Sigmoid colon (tissue), 6 donors: ENCODE measurements at regions not wholly inside any gene's neighbourhood (a gene's known extent, or its start where the extent isn't known, plus 50 kb on each side); places are given as distances from the start of the nearest gene placed in this dataset.
"Not testable (repeated sequence)": the region's sequence is repeated elsewhere in the genome, so short reads cannot be mapped to it uniquely, and the experiment has no call there.

Experiments
- DNase-seq: peaks from one replicate; pipeline ENCODE4 v3.0.0-alpha.2; 2019
- H3K27ac ChIP-seq, 4 donors: fragments of 200-600 bp; sonication (generic); one replicate each; pipeline ENCODE4 v1.5.1; 2016 to 2019; ENCODE audit warnings: mild to moderate bottlenecking in 1 of 4
- H3K27me3 ChIP-seq, 3 donors: fragments of 200-600 bp; sonication (generic); one replicate each; pipeline ENCODE4 v1.5.1; 2019; ENCODE audit warnings: mild to moderate bottlenecking in 1 of 3
- H3K36me3 ChIP-seq, 4 donors: fragments of 200-600 bp; sonication (generic); one replicate each; pipeline ENCODE4 v1.5.1; 2016 to 2019
- H3K4me1 ChIP-seq, 4 donors: fragments of 200-600 bp; sonication (generic); one replicate each; pipeline ENCODE4 v1.5.1; 2017 to 2019
- H3K4me3 ChIP-seq, 4 donors: fragments of 200-600 bp; sonication (generic); one replicate each; pipeline ENCODE4 v1.5.1; 2017 to 2019; ENCODE audit warnings: mild to moderate bottlenecking in 2 of 4, moderate library complexity in 1 of 4
- H3K9me3 ChIP-seq, 4 donors: fragments of 200-600 bp in 3 of 4; sonication (generic) in 3 of 4; one replicate each; pipeline versions ENCODE4 v1.5.1 to v1.6.1; 2013 to 2019
- CTCF ChIP-seq, 4 experiments: fragments of 450-650 bp in 3 of 4; fragments of 200-600 bp in 1 of 4; IDR thresholded peaks; one replicate each; pipeline ENCODE4 v1.5.1; 2016 to 2019; ENCODE audit warnings: antibody characterized with exemption in 4 of 4, mild to moderate bottlenecking in 3 of 4, moderate library complexity in 2 of 4
- EP300 ChIP-seq, 4 donors: sonication (generic); formaldehyde crosslinking; IDR thresholded peaks; one replicate each; pipeline ENCODE4 v1.6.1; 2017; ENCODE audit warnings: antibody characterized with exemption in 4 of 4
- POLR2A ChIP-seq, 2 donors: fragments of 450-650 bp; IDR thresholded peaks; one replicate each; pipeline ENCODE4 v1.6.1; 2016; ENCODE audit warnings: antibody characterized with exemption in 2 of 2, mild to moderate bottlenecking in 2 of 2, moderate library complexity in 2 of 2
- POLR2AphosphoS5 ChIP-seq, 4 donors: sonication (generic); formaldehyde crosslinking; IDR thresholded peaks; one replicate each; pipeline ENCODE4 v1.6.1; 2017; ENCODE audit warnings: antibody characterized with exemption in 4 of 4
- WGBS, 2 donors: extraction: QIAGEN DNeasy Blood & Tissue Kit; methylation state at CpG; one replicate each; pipeline ENCODE4 v1.1.7; 2013; 5-methylcytosine and 5-hydroxymethylcytosine counted together
- intact Hi-C: fragments of 100-400 bp; cut with DNase I; formaldehyde crosslinking; loops from one replicate; pipeline ENCODE4 v1.15.1; 2023
- donor health status: healthy with polysubstance abuse.
- donor health status: healthy.

GRCh38 chr7:125201002-125201401 is 271.4 kb upstream of the POT1 start:
- intact Hi-C loops = no loop called here
- H3K4me3 ChIP-seq = no peak overlapping the region
- DNase-seq = no peak
- no peaks in the 10 kb centered on the region for H3K36me3 ChIP-seq
- WGBS, 2 donors = 75 to 82% methylated on average over 4 of the region's 4 CpGs
- TF ChIP-seq POLR2A (IDR thresholded peaks at IDR 0.05) (no peak), EP300 (IDR thresholded peaks at IDR 0.05) (no peak), CTCF (IDR thresholded peaks at IDR 0.05) (no peak), POLR2AphosphoS5 (IDR thresholded peaks at IDR 0.05) (no peak)
- H3K27me3 ChIP-seq = no peaks in the 10 kb centered on the region
- no peak overlapping the region for H3K27ac ChIP-seq
- no peaks in the 10 kb centered on the region for H3K4me1 ChIP-seq
- H3K9me3 ChIP-seq = no peaks in the 10 kb centered on the region

DNA sequence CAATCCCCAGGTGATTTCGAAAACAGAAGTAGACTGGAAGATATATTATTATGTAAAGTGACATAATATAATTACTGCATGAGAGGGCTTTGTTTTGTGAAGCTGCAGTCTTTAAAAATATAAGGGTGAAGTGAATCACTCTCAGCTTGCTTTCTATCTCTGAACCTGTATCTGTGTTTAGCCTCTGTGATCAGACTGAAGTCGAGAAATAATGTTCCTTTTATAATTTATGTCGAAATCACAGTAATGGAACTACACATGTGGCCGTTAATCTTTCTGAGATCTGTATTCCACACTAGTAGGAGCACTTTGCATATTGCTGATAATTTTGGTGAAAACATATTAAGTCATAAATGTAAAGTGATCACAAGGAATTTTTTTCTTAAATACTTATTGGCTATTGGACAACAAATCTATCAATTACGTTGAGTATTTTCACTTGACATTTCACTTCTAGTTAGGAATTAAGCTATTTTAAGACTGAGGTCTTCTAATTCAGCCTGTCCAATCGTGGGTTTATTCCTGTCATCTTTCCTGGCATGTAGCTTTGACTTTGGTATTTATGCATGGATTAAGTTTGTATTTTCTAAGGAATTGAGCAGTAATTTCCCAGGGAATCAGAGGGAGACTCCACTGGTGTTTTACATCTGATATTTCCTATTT is 268.2 kb upstream of the POT1 start:
- H3K27ac ChIP-seq = no peak overlapping the region
- WGBS, 2 donors = 66 to 72% methylated on average over 6 of the region's 6 CpGs
- H3K4me3 ChIP-seq = no peak overlapping the region
- no peaks in the 10 kb centered on the region for H3K4me1 ChIP-seq
- intact Hi-C loops = no loop called here
- H3K9me3 ChIP-seq = peaks cover 0 to 3% (median 0%) of the 10 kb centered on the region in 4 donors
- TF ChIP-seq POLR2AphosphoS5 (IDR thresholded peaks at IDR 0.05) (no peak), EP300 (IDR thresholded peaks at IDR 0.05) (no peak), CTCF (IDR thresholded peaks at IDR 0.05) (no peak), POLR2A (IDR thresholded peaks at IDR 0.05) (no peak)
- no peaks in the 10 kb centered on the region for H3K36me3 ChIP-seq
- no peaks in the 10 kb centered on the region for H3K27me3 ChIP-seq
- no peak for DNase-seq

DNA sequence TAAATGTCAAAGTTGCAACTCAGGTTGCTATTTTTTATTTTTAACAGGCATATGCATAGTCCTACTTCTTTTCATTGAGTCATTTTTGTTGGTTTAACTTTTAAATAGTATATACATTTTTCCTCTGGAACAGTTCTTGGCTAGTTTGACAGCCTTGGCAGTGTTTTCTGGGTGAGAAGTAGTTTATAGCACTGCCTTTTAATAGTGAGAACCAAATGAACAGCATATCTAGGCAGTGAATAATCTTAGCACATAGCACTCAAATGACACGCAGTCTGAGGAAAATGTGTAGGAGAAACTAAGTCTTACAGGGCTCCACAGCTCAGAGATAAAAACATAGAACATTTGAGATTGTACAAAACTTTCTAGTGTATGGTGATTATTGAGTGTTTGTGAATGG is 265.5 kb upstream of the POT1 start:
- no peaks in the 10 kb centered on the region for H3K27me3 ChIP-seq
- H3K4me1 ChIP-seq = no peaks in the 10 kb centered on the region
- H3K4me3 ChIP-seq = no peak overlapping the region
- H3K9me3 ChIP-seq = peaks cover 0 to 3% (median 0%) of the 10 kb centered on the region in 4 donors
- no peak for TF ChIP-seq POLR2AphosphoS5 (IDR thresholded peaks at IDR 0.05)
- no peak for TF ChIP-seq EP300 (IDR thresholded peaks at IDR 0.05)
- no peak for TF ChIP-seq CTCF (IDR thresholded peaks at IDR 0.05)
- TF ChIP-seq POLR2A (IDR thresholded peaks at IDR 0.05) = no peak
- no peak for DNase-seq
- H3K36me3 ChIP-seq = no peaks in the 10 kb centered on the region
- no peak overlapping the region for H3K27ac ChIP-seq
- intact Hi-C loops = no loop called here
- WGBS, 2 donors = 73 to 83% methylated on average over 1 of the region's 1 CpG

DNA sequence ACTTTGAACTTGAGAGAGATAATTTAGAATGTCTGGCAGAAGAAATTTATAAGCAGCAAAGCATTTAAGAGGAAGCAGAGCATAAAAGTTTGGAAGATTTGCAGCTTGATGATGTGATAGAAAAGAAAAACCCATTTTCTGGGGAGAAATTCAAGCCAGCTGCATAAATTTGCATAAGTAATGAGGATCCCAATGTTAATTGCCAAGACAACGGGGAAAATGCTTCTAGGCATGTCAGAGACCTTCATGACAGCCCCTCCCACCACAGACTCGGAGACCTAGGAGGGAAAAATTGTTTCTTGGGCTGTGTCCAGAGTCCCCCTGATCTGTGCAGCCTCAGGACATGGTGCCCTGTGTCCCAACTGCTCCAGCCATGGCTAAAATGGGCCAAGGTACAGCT is 263.6 kb upstream of the POT1 start:
- no peak for TF ChIP-seq POLR2A (IDR thresholded peaks at IDR 0.05)
- no peak for TF ChIP-seq EP300 (IDR thresholded peaks at IDR 0.05)
- no peak for TF ChIP-seq POLR2AphosphoS5 (IDR thresholded peaks at IDR 0.05)
- no peak for TF ChIP-seq CTCF (IDR thresholded peaks at IDR 0.05)
- intact Hi-C loops = no loop called here
- 33 to 76% methylated on average over 2 of the region's 2 CpGs for WGBS, 2 donors

DNA sequence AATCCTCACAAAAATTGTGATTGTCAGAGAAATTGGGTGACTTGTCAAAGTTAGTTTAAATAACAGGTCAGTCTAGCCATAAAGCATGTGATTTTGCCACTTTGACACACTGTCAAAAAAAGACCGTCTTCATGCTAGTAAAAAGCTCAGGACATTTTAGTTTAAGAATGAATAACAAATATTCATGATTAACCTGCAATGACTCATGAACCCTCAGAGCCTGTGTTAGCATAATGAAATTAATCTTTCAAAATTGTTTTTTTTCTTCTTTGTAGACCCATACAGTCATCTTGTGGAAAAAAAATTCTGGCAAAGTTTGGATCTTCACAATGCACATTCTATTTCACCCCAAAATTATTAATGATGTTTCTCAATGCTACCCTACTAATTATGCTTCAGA is 255.2 kb upstream of the POT1 start:
- TF ChIP-seq EP300 (IDR thresholded peaks at IDR 0.05) = no peak
- TF ChIP-seq POLR2A (IDR thresholded peaks at IDR 0.05) = no peak
- TF ChIP-seq POLR2AphosphoS5 (IDR thresholded peaks at IDR 0.05) = no peak
- no peak for TF ChIP-seq CTCF (IDR thresholded peaks at IDR 0.05)
- Histone ChIP-seq H3K27me3 (no peaks in the 10 kb centered on the region), H3K4me1 (no peaks in the 10 kb centered on the region), H3K36me3 (no peaks in the 10 kb centered on the region), H3K9me3 (no peaks in the 10 kb centered on the region), H3K4me3 (no peak overlapping the region), H3K27ac (no peak overlapping the region)
- 79 to 85% methylated on average over 1 of the region's 1 CpG for WGBS, 2 donors
- intact Hi-C loops = no loop called here
- no peak for DNase-seq

More for the DNA sequence above, 263.6 kb upstream of the POT1 start:
- Histone ChIP-seq H3K36me3 (no peaks in the 10 kb centered on the region), H3K4me3 (no peak overlapping the region), H3K27me3 (no peaks in the 10 kb centered on the region), H3K4me1 (no peaks in the 10 kb centered on the region), H3K27ac (no peak overlapping the region), H3K9me3 (peaks cover 0 to 3% (median 0%) of the 10 kb centered on the region in 4 donors)
- no peak for DNase-seq

DNA sequence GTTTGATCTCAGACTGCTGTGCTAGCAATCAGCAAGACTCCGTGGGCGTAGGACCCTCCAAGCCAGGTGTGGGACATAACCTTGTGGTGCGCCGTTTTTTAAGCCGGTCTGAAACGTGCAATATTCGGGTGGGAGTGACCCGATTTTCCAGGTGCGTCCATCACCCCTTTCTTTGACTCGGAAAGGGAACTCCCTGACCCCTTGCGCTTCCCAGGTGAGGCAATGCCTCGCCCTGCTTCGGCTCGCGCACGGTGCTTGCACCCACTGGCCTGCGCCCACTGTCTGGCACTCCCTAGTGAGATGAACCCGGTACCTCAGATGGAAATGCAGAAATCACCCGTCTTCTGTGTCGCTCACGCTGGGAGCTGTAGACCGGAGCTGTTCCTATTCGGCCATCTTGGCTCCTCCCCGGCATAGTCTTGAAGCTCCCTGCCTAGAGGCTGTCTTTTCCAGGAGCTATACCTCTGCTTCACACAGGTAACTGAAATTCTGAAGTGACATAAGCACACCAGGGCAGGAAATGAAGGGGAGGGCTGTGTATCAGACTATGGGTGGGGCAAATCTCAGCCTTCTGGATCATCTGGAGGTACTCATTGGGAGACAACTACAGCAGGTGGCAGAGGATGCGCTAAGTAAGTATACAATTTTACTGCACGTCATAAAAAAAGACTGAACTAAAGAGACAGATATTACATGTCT is 252.1 kb upstream of the POT1 start:
- WGBS, 2 donors = 89 to 90% methylated on average over 25 to 26 of the region's 26 CpGs
- DNase-seq, H3K4me3 ChIP-seq, H3K4me1 ChIP-seq, intact Hi-C loops, H3K27ac ChIP-seq, H3K36me3 ChIP-seq, H3K27me3 ChIP-seq, H3K9me3 ChIP-seq: not testable (repeated sequence)
